ENCODE measurements at regions not wholly inside any gene's neighbourhood (a gene's known extent, or its start where the extent isn't known, plus 50 kb on each side); places are given as distances from the start of the nearest gene placed in this dataset.

DNA sequence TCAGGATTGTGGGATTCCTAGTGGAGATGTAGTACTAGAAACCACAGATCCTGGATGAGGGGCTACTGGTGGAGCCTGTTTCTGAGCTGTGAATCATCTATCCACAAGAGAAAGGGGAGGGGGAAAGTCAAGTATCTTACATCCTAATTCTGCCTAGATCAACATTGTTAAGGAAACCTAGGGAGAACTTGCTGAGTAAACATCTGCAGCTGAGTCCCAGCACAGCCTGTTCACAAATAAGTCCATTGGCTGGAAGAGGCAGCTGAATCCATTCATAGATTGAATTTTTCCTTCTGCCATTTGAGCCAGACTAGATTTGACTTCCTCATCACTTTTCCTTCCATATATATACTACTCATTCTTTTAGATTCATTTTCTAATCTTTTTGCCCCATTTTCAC, 460.5 kb downstream of the TUSC7 start:
- TF ChIP-seq, protein P1, sequence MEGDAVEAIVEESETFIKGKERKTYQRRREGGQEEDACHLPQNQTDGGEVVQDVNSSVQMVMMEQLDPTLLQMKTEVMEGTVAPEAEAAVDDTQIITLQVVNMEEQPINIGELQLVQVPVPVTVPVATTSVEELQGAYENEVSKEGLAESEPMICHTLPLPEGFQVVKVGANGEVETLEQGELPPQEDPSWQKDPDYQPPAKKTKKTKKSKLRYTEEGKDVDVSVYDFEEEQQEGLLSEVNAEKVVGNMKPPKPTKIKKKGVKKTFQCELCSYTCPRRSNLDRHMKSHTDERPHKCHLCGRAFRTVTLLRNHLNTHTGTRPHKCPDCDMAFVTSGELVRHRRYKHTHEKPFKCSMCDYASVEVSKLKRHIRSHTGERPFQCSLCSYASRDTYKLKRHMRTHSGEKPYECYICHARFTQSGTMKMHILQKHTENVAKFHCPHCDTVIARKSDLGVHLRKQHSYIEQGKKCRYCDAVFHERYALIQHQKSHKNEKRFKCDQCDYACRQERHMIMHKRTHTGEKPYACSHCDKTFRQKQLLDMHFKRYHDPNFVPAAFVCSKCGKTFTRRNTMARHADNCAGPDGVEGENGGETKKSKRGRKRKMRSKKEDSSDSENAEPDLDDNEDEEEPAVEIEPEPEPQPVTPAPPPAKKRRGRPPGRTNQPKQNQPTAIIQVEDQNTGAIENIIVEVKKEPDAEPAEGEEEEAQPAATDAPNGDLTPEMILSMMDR (IDR thresholded peaks at IDR 0.05; ENCODE audit: low read depth, low read length): no peak
- no peak for TF ChIP-seq EZH2phosphoT487 (IDR thresholded peaks at IDR 0.05; ENCODE audit: low read depth)

All from OCI-LY3 (cell line).